HG02610 (cell line): ENCODE measurements at regions not wholly inside any gene's neighbourhood (a gene's known extent, or its start where the extent isn't known, plus 50 kb on each side); places are given as distances from the start of the nearest gene placed in this dataset.

ENCODE experiments used
- ATAC-seq: cut with Tn5 transposase; IDR thresholded peaks from one replicate; pipeline ENCODE4 v1.9.1; 2021; ENCODE audit warnings: mild to moderate bottlenecking, moderate library complexity; ENCODE audit not compliant: unreplicated experiment

- ATAC-seq, result no peak
Measured at GRCh38 chr2:129069875-129070594, 751.4 kb upstream of the HS6ST1 start.

DNA sequence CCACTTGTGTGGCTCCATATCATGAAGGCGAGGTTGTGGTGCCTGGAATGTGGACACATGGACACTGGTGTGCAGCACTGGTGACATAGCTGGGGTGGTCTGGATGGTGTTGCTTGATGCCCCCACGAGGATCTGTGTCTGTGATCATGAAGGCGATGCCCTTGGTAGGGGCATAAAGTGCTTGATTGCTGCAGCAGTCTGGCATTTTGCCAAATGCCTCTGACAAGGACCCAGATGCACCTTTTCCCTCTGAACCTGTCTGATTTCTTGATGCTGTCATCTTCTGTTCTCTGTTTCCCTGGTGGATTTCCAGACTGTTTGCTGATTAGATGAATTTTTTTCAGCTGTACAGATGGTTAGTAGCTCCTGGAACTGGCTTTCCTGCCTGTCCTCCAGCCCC, 752.0 kb upstream of the HS6ST1 start:
- no peak for ATAC-seq

DNA sequence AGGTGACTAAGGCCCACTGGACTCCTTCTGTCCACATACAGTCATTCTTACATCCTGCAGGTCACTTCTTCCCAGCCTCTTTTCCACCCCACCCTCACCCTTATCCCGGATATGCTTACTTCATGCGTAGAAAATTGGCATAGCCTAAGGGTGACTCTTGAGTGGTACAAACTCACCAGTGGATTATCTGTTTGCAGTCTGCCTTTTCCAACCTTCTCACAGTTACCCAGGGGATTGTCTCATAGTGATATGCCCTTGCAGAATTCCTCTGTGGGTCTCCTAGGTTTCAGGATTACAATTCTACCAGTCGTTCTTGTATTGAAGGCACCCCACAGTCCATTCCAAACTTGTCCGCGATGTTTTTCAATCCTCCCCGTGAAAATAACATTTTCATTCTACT, 752.9 kb upstream of the HS6ST1 start:
- ATAC-seq, result no peak

DNA sequence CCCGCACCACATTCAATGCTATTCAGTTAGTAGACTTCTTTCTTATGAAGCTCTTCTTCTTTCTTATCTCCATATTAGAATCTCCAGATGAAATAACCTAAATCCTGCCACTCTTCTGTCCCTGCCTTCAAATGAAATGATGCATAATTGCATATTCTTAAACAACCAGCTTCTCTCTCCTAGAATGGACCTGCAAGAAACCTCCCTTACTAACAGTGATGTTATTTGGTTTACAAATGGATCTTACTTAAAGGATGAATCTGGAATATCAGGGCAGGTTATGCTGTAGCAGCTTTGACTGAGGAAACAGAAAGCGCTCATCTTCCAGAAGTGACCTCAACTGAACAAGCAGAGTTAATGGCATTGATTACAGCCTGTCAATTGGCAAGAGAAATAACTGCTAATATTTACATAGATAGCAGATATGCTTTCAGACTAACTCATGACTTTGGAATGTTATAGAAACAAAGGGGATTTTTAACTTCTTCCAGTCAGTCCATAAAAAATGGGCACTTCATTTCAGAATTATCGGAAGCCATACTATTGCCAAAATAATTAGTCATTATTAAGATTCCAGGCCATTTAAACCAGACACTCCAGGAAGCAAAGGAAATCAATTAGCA, 755.7 kb upstream of the HS6ST1 start:
- no peak for ATAC-seq

DNA sequence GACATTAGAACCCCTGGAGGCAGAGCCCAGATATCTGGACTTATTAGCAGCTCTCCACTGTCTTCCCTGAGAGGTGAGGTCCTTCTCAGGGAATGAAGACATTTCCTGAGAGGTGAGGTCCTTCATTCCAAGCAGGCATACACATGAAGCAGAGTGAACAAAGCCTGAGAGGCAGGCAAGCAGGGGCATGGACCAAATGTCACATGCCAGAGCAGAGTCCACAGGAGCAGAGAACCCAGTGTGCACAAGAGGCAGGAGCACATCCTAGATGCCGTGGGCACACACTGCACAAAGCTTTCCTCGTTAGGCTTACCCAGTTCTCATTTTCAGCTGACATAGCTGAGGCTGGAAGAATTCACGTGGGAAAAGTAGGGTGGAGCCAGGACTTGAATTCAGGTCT, 759.9 kb upstream of the HS6ST1 start:
- no peak for ATAC-seq

GRCh38 chr2:129080715-129081476, 762.2 kb upstream of the HS6ST1 start:
- ATAC-seq, result no peak

- no peak for ATAC-seq
Measured at GRCh38 chr2:129085386-129085785, 766.7 kb upstream of the HS6ST1 start.

- no peak for ATAC-seq
Measured at GRCh38 chr2:129087133-129087813, 768.6 kb upstream of the HS6ST1 start.

DNA sequence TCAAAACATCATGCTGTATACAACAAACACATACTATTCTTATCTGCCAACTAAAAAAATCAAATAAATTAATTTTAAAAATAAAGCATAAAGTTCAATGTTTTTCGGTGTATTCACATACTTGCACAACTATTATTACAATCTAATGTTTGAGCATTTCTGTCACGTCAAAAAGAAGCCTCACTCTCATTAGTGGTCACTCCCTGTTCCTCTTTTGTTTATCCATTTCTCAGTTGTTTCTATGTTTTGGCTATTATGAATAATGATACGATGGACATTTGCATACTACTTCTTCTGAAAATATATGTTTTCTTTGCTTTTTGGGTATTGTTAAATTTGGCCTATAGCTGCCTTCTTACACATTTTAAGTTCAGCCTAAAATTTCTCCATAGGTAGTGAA, 773.0 kb upstream of the HS6ST1 start:
- ATAC-seq, result no peak

DNA sequence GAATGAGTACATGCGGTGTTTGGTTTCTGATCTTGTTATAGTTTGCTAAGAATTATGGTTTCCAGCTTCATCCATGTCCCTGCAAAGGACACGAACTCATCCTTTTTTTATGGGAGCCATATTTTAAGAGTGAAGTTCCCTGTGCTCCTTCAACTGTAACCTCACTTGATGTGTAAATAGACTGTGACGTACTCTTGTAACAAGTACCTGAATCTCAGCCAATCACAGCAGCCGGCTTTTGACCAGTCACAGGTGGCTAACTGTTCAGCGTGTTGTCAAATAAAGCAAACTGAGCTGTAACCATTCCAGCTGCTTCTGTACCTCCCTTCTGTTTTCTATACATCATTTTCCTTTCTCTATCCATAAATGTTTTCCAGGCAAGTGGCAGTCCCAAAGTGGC, 774.3 kb upstream of the HS6ST1 start:
- ATAC-seq, result no peak

DNA sequence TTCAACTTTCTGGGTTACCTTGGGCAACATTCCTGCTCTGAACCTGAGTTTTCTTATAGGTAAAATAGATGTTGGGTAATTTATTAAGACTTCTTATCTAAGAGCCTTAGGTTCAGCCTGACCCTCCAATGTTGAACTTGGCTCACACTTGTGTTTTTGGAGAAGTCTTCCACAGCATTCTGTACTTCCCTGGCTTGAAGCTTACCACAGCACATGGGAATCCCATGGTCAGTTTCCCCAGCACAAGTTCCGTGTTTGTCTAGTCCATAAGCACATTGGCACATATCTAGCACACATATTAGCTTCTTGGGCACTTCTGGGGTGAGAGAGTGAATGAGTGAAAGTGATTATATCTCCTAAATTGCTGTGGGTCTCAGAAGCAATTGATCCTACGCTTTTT, 782.5 kb upstream of the HS6ST1 start:
- no peak for ATAC-seq

GRCh38 chr2:129103936-129104878, 785.5 kb upstream of the HS6ST1 start:
- ATAC-seq, result no peak

GRCh38 chr2:129112181-129112580, 793.5 kb upstream of the HS6ST1 start:
- ATAC-seq, result no peak

DNA sequence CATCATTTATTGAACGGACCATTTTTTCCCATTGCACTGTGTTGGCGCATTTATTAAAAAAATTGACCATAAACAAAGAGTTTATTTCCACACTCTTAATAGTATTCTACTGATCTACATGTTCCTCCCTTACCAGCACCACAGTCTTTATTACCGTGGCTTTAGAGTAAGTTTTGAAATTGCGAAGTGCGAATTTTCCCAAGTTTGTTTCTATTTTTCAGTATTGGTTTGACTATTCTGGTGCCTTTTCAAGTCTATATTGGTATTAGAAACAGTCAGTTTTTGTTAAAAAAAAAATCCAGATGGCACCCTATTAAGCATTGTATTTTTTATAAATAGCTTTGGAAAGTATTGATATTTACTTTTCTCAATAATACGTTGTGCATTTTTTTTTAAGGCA, 795.1 kb upstream of the HS6ST1 start:
- ATAC-seq, result no peak

DNA sequence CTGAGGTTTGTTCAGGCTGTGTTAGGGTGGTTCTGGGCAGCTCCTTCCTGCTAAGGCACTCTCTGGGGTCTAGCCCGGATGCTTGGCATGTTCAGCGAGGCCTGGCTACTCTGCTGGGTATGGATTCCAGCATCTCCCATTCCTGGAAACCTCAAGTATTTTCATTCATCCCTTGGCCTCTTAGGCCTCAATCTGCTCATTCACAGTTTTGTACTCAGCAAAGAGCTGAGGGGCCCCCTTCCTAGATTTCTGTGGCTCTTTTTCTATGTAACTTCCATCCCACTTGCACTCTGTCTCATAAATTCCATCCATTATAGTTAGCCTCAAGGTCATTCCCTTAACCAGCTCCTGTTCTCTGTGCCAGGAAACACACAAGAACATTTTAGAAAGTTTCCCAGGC, 798.8 kb upstream of the HS6ST1 start:
- ATAC-seq, result no peak

- no peak for ATAC-seq
Measured at GRCh38 chr2:129118296-129118695, 799.6 kb upstream of the HS6ST1 start.

DNA sequence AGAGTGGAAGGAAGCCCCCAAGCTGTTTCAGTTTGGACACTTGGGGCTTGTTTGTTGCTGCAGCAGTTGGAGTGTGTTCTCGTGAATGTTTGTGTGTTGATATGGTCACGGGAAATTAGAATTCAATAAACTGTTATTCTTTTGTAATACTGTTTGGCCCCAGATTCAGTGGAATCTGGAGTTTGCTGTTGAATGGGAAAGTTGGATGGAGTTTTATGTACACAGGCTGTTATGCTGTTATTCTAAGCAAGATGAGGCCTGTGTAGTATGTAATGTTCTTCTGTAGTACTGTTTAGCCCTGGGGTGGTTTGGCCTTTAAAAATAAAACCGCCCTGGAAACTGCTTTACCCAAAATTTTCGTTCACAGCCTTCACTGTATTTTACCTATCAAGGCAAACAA, 810.4 kb upstream of the HS6ST1 start:
- ATAC-seq, result no peak

GRCh38 chr2:129133692-129134641, 815.3 kb upstream of the HS6ST1 start:
- ATAC-seq, result no peak

DNA sequence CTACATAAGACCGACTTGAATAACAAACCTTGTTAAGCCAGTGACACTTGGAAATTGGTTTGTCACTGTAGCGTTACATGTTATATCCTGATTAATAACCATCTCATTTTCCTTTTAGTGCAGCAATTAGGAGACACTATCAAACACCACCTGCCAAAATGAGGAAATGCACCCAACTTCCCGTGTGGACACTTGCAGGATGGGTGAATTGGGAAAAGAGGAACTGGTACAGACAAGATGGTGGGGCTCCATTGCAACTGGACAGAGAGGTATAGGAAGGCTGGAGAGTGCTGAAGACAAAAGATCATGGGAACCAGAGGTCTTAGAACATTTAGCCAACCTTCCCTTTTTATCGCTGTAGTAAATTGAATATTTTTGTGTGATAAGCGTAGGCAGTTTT, 816.3 kb upstream of the HS6ST1 start:
- ATAC-seq, result no peak
